Kidney (tissue), 13 donors: ENCODE measurements at regions not wholly inside any gene's neighbourhood (a gene's known extent, or its start where the extent isn't known, plus 50 kb on each side); places are given as distances from the start of the nearest gene placed in this dataset.

Source experiments
- DNase-seq, 5 donors: peaks; one replicate each; pipeline ENCODE4 v3.0.0-alpha.2; 2013 to 2020
- FAIRE-seq: peaks from 2 replicates; lab custom pipeline; 2012; peaks lifted over from hg19 to GRCh38; lab: Jason Lieb, UNC
- H3K27ac ChIP-seq, 2 donors: one replicate each; pipeline ENCODE4 v1.7.0; 2013; ENCODE audit warnings: low read depth in 2 of 2, low read length in 2 of 2, inconsistent platforms in 1 of 2
- H3K27me3 ChIP-seq: one replicate; pipeline ENCODE4 v1.7.1; 2013; ENCODE audit warnings: low read length, inconsistent platforms; ENCODE audit not compliant: control insufficient read depth, insufficient read depth
- H3K36me3 ChIP-seq, 3 donors: one replicate each; pipeline versions ENCODE4 v1.7.0 to v1.7.1; 2013; ENCODE audit warnings: low read length in 3 of 3, control low read depth in 1 of 3, inconsistent platforms in 1 of 3; ENCODE audit not compliant: insufficient read depth in 3 of 3, control insufficient read depth in 2 of 3
- H3K4me1 ChIP-seq, 3 donors: one replicate each; pipeline versions ENCODE4 v1.7.0 to v1.7.1; 2013; ENCODE audit warnings: low read length in 3 of 3, inconsistent platforms in 1 of 3, low read depth in 1 of 3; ENCODE audit not compliant: control insufficient read depth in 2 of 3, insufficient read depth in 2 of 3
- H3K4me3 ChIP-seq, 3 donors: one replicate each; pipeline versions ENCODE4 v1.7.0 to v1.8.1; 2013; ENCODE audit warnings: low read length in 3 of 3, control low read depth in 1 of 3, inconsistent platforms in 1 of 3
- H3K9ac ChIP-seq, 3 donors: one replicate each; pipeline versions ENCODE4 v1.7.0 to v1.7.1; 2013; ENCODE audit warnings: low read length in 3 of 3, control low read depth in 1 of 3, inconsistent platforms in 1 of 3
- H3K9me3 ChIP-seq, 3 donors: one replicate each; pipeline versions ENCODE4 v1.7.0 to v1.7.1; 2013; ENCODE audit warnings: low read length in 3 of 3, control low read depth in 1 of 3, inconsistent platforms in 1 of 3; ENCODE audit not compliant: control insufficient read depth in 2 of 3, insufficient read depth in 1 of 3
- CTCF ChIP-seq: IDR thresholded peaks from 3 replicates; pipeline ENCODE4 v1.5.1; 2012; ENCODE audit warnings: mild to moderate bottlenecking, moderate library complexity, borderline replicate concordance; ENCODE audit not compliant: insufficient read depth; ENCODE audit errors: extremely low read depth
- intact Hi-C: fragments of 100-400 bp; cut with DNase I; formaldehyde crosslinking; loops from one replicate; pipeline ENCODE4 v1.11.1; 2022
- donor health status: control.
- donor health status: control.
- donor health status: control.
- donor health status: control.
- donor health status: control.
- donor health status: DM: yes; HTN: yes; CAD: no.
- donor health status: Normal renal cell carcinoma (clear cell type).

- no peak overlapping the region for H3K9ac ChIP-seq
- FAIRE-seq, result no peak
Measured at GRCh38 chr17:22600644-22601298, 908.4 kb downstream of the KCNJ18 start.

More at GRCh38 chr17:22600644-22601298, 908.4 kb downstream of the KCNJ18 start:
- intact Hi-C loops, result no loop called here
- no peak overlapping the region for H3K27ac ChIP-seq
- H3K9me3 ChIP-seq, result no peaks in the 10 kb centered on the region
- TF ChIP-seq CTCF, result peak; percentile 9
- no peaks in the 10 kb centered on the region for H3K36me3 ChIP-seq
- DNase-seq, result peak in 2 of 5 donors; percentile 21 to 45
- no peaks in the 10 kb centered on the region for H3K27me3 ChIP-seq
- H3K4me3 ChIP-seq, result no peak overlapping the region
- H3K4me1 ChIP-seq, result no peaks in the 10 kb centered on the region
